GM21360 (cell line): ENCODE measurements at regions not wholly inside any gene's neighbourhood (a gene's known extent, or its start where the extent isn't known, plus 50 kb on each side); places are given as distances from the start of the nearest gene placed in this dataset.

Experiments used
- ATAC-seq: cut with Tn5 transposase; IDR thresholded peaks from one replicate; pipeline ENCODE4 v1.9.1; 2021; ENCODE audit warnings: mild to moderate bottlenecking, moderate library complexity; ENCODE audit not compliant: unreplicated experiment

DNA sequence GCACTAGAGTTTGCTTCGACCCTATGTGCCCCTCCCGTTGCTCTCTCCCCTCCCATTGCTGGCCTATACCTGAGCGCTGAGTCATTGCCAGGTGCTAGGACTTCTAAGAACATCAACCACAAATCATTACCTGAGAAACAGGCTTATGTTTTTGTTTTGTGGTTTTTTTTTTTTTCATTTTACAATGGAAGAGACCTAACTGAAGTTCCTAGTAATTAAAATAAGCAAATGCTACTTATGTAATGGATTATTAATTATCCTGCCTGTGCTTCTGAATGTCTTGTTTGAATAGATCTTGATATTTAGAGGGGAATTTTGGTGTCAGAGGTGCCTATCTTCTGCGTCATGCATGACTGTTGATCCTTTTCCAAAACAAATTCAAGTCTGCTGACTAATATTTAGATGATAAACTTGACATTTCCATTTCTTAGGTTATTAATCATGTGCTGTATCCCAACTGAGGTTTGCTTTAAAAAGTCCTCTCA, 275.4 kb upstream of the CPEB2 start:
- ATAC-seq = no peak

DNA sequence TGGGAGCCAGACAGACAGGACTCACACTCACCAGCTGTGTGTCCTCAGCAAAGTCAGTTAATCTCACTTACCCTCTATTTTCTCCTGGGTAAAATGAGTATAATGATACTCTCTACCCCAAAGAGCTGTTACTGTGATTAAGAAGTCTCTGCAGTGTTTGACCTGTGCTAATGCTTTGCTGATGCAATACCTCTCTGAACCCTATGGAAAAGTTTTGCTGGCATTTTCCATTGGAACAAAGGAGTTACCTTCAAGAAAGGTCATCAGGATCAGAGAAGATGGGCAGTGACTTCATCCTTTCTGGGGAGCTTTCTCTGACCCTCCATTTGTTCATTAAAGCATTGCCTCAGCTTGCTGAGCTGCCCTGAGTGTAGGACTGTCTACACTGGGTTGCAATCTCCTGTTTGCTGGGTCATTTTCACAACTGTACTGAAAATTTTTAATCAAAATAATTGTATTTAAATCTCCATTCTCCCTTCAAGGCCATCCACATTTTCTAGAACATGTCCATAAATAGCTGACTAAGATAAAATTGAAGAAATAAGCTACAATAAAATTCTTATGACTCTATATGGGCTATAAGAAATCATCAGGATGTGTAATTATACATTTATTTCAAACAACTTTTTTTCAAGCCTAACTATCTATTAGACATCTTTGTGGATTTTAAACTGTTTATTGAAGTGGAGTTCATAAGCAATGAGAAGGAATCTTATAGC, 272.8 kb upstream of the CPEB2 start:
- no peak for ATAC-seq

DNA sequence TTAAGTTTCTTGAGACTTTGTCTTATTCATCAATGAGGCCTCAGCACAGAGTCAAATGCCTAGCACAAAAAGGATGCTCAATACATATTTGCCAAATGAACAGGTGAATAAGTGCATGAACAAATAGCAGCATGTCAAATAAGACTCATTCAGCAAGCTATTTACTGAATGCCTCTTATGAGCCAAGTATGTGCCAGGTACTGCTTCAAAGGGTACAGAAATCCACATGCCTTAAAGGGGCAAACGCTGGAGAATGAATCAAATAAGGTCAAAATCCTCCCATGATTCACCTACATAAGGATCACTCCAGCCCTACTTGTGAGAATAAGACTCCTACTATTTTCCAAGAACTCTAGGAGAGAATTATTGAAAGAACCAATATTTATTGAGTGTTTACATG, 260.2 kb upstream of the CPEB2 start:
- no peak for ATAC-seq

DNA sequence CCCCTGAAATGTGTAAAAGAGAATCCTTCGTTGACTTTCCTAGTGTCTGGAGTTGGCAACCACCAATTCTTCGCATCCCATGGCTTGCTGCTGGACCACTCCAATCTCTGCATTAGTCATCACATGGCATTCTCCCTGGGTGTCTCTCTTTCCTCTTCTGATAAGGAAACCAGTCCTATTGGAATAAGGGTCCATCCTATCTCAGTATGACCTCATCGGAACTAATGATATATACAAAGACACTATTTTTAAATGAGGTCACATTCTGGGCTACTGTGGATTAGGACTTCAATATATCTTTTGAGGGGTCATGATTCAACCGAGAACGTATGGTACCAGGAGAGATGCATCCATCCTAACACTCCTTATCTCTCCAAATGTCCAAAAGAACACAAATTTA, 259.1 kb upstream of the CPEB2 start:
- ATAC-seq = no peak

DNA sequence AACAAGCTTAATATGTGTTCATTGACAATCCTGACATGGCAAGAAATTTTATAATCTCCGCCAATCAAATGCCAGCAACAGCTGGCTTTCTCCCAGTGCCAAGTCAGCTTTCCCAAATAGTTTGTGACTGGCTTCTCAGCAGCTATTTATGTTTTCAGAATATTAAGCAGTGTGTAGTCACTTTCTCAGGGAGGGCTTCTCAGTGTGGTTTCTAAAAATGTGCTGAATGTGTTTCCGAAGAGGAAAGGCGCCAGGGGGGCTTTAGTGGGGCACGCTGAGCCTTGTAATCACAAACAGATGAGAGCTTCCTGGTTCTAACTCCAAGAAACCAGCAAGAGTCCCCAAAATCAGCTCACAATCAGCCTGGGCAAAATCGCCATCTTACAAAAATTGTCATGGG, 258.7 kb upstream of the CPEB2 start:
- no peak for ATAC-seq

DNA sequence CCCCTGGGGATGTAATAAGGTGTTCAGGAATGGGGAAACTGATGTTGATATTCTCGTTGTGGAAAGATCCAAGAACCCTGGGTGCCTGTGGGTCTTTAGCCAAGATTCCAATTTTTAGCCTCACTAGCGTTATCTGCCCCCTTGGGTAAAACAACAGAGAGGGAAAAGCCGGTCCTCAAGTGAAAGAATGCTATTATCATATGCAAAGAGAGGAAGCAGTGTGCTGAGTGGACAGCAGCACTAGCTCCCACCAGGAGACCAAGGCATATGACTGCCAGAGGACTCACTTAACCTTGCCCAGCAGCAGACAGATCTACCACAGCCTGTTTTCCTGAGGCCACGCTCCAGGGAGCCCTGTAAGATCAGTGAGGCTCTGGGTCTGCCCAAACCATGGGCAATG, 257.9 kb upstream of the CPEB2 start:
- ATAC-seq = no peak

DNA sequence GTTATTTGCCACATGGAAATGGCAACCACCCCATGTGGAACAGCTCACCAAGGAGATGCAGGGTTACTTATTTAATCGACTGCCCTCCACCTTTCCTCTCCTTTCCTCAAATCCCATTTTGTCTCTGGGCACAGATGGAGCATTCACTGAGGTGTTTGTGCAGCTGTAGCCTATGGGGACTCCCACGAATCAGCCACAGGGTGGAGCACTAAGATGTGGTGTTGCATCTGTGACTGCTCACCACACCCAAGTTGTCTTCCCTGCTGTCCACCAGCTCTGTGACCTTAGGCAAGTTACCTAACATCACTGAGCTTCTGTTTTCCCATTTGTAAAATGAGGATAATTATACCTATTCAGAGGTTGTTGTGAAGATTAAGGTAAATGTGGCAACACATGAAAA, 252.4 kb upstream of the CPEB2 start:
- no peak for ATAC-seq

DNA sequence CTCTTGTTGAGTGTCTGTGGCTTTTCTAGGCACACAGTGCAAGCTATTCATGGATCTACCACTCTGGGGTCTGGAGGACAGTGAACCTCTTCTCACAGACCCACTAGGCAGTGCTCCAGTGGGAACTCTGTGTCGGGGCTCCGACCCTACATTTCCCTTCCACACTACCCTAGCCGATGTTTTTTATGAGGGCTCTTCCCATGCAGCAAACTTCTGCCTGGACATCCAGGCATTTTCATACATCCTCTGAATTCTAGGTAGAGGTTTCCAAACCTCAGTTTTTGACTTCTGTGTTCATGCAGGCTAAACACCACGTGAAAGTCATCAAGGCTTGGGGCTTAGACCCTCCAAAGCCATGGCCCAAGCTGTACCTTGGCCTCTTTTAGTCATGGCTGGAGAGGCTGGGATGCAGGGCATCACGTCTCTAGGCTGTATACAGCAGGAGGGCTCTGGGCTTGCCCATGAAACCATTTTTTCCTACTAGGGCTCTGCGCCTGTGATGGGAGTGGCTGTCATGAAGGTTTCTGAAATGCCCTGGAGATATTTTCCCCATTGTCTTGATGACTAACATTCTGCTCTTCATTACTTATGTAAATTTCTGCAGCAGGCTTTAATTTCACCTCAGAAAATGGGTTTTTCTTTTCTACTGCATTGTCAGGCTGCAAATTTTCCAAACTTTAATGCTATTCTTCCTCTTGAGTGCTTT, 249.8 kb upstream of the CPEB2 start:
- no peak for ATAC-seq

DNA sequence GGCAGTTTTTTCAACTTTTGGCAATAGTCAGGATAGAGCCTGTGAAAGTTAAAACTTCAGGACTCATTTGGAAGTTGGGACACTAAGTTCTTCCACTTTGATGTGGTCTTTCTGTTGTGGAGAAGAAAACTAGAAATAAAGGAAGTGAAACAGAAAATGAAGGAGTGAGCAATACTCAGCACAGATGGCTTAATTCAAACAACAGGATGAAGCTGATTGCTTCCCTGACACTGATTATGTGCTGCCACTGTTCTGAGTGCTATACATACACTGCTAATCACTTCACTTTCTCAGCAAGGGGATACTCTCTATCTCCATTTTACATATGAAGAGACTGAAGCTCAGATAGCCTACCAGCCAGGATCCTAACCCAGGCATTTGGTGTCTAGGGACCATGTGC, 235.1 kb upstream of the CPEB2 start:
- no peak for ATAC-seq

DNA sequence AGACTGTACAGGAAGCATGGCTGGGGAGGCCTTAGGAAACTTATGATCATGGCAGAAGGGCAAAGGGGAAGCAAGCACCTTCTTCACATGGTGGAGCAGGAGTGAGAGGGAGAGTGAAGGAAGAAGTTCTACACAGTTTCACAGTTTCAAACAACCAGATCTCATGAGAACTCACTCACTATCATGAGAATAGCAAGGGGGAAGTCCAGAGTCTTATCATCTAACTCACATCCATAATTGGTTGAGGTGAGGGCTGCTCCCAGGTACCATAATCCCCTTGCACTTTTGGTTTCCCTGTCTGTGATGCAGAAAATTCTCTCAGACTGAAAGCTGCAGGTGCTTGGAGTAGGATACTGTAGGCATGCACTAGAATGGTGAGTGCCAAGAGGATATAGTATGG, 233.8 kb upstream of the CPEB2 start:
- no peak for ATAC-seq

DNA sequence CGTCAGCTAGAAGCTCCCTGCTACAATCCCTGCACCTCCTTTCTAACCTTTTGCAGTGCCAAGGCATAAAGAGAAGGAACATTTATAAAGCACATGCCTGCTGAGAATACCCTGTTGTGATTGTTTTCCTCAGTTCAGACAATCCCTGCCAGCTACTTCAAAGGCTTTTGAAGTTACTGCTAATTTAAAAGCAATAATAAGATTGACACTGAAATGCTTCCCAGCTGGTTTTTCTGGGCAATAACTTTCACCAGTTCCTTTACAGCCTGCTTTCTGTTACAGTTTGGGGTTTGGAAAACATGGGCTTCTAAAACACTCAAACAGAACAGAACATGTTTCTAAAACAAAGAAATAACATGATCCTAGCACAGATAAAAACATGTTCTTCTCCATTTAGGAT, 232.3 kb upstream of the CPEB2 start:
- ATAC-seq = no peak

DNA sequence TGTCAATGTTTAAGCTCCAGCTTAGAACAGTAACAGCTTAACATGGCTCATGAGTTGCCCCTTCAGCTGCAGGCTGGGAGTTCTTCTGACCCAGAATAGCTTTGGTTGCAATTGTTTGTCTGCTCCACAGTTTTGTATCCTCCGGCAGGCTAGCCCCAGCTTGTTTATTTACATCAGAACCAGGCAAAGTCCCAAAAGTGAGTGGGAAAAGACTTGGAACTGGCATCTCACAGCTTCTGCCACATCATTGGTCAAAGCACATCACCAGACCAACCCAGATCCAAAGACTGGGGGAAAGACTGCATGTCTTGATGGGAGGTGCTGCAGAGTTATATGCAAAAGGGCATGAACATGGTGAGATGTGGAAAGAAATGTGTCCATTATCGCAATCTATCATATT, 231.2 kb upstream of the CPEB2 start:
- no peak for ATAC-seq

DNA sequence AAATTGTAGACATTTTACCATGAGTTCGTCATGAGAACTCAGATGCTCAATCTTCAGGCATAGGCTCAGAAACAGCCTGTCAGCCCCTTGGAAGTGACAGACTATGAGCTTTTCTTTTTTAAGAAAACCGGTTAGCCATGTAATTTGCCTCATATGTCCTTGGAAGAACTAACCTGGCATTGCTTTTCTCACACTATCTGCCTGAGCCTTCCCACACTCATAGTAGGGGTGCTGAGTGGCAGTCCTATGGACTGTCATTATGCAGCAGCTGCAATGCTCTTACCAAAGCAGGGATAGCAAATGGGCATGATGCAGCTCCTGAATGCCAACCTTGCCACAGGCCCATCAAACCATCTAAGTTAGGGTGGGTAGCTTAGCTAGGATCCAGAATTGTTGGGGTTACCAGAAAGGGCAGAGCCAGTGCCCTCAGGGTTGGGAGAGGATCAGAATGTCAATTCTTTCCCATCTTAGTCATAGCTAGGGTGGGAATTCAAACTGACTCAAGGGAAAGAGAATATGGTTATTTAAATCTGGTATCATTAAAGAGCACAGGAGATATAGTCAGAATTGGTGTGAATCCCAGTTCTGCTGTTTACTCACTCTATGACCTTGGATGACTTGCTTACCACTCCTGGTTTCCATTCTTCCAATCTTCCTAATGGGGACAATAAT, 230.6 kb upstream of the CPEB2 start:
- no peak for ATAC-seq

DNA sequence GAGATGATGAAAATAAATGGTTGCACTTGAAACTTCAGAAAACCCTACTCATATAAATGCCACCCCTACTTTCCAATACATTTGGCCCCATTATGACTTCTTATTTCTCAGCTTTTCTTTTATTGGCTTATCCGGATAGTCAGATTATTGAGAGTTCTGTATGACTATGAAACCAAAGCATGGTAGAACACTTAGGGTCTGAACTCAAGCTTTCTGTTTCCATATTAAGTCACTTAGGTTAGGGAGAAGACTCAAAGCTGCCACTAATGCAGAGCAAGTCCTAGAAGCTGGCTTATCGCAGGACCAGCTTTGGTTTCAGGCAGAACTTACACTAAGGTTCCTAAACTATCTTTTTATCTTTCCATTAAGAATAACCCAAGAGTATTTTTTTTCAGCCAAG, 229.9 kb upstream of the CPEB2 start:
- peak; percentile 50 for ATAC-seq

DNA sequence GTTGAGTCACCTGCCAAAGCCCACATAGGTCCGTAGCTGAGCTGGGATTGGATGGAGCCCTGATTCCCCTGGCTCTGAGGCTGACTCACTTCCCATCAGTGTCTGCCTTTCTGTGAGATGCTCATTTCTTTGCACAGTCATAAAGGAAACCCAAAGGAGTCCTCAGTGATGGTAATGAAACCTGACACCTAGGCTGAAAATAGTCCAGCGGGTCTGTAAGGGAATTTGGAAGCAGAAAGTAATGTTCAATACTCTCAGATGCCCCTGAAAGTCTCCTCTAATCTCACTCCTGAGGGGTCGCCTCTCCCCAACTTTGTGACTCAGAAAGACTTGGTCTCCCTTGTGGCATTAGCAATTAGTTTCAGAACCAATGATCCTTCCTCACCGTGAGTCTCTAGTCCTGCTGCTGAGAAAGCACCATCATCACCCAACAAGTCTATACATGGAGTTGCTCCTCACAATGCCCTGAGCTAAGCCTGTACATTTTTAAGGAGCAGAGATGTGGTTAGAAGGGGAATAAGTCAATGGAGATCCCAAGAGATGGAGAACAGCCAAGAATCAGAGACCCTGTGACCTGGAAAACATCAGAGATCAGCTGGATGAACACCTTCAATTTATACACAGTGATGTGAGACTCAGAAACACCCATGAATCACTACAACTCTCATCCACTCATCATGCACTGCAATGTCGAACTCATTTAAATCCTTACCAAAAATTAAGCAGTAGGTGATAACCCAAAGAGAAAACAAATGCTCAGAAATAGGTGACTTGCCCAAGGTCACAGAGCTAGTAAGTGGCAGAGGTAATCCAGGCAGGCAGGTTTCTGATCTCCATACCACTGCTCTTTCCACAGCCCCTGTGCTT, 219.0 kb upstream of the CPEB2 start:
- ATAC-seq = peak; percentile 98

DNA sequence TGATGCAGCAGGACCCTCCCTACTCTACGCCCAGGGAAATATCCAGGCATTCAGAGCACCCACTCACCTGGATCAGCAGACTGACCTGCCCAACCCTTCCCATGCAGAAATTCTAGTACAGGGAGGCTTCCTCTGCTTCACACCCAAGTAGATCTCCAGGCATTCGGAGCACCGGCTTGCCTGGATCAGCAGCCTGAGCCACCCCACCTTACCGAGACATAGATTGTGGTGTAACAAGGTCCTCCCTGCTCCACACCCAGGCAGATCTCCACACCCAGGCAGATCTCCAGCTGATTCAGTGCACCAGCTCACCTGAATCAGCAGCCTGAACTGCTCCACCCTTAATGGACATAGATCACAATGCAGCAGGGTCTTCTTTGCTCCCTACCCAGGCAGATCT, 215.1 kb upstream of the CPEB2 start:
- ATAC-seq = no peak

DNA sequence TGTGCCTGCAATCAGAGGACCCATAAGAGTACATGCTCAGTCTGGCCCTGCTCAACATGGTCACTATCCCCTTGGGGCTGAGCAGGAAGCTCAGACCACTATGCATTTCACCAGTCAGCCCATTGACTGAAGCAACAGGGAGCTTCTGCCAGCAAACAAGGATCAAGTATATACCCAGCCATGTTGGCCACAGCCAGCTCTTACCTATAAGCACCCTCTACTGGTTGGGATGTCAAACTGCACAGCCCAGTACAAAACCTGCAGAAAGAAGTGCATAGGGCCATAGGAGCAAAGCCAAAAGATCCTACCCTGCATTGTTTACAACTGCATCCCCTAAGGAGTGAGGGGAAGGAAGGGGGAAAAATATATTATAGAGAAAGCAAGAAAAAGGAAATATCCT, 214.4 kb upstream of the CPEB2 start:
- no peak for ATAC-seq

DNA sequence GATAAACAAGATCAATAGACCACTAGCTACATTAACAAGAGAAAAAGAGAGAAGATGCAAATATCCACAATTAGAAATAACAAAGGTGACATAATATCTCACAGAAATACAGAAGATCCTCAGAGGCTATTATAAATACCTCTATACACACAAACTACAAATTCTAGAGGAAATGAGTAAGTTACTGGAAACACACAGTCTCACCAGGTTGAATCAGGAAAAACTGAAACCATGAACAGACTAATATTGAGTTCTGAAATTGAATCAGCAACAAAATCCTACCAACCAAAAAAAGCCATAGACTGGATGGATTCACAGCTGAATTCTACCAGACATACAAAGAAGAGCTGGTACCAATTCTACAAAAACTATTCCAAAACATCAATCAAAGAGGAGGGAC, 211.8 kb upstream of the CPEB2 start:
- ATAC-seq = no peak

DNA sequence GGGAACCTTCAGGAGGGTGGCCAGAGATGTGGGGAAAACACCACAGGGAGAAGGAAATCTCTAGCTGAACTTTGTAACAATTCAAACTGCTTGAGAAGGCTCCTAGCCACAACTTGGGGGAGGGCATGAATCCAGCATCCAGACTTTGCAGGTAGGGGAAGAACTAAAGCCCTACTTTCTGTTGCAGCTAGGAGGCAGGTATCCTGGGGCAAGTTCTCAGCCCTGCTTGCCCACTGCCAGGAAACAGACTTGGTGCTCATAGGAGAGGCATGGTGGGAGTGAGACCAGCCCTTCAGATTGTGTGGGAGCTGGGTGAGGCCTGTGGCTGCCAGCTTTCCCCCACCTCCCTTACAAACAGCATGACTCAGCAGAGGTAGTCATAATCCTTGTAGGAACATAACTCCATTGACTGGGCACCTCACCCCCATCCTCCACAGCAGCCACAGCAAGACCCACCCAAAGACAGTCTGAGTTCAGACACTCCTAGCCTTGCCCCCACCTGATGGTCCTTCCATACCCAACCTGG, 209.5 kb upstream of the CPEB2 start:
- no peak for ATAC-seq

DNA sequence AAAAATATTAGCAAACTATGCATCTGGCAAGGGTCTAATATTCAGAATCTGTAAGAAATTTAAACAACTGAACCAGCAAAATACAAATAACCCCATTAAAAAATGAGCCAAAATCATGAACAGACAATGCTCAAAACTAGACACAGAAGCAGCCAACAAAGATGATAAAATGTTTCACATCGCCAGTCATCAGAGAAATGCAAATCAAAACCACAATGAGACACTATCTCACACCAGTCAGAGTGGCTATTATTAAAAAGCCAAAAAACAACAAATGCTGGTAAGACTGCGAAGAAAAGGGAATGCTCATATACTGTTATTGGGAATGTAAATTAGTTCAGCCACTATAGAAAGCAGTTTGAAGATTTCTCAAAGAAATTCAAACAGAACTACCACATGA, 201.3 kb upstream of the CPEB2 start:
- ATAC-seq = peak; percentile 46

DNA sequence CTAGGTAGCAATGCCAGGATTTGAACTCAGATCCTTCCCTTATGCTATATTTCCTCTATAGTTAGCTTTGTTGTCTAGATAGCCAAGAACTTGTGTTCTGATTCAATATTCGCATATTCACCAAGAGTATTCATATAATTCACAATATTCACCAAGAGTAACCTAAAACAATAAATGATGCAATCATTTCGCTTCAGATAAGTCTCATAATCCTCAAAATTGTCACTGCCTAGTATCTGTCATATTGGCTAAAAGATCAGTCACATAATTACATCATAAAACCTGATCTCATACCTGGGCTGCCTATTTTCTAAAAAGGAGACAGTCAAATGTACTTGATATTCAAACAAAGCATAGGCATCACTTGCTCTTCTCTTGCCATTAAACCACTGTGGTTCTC, 199.7 kb upstream of the CPEB2 start:
- no peak for ATAC-seq
